OCI-LY3 (cell line): ENCODE measurements at regions not wholly inside any gene's neighbourhood (a gene's known extent, or its start where the extent isn't known, plus 50 kb on each side); places are given as distances from the start of the nearest gene placed in this dataset.

Experiments
- CTCF ChIP-seq: fragments of 200-600, 300-600 bp; sonication (generic); IDR thresholded peaks from 2 replicates; pipeline ENCODE4 v1.5.1; 2014; ENCODE audit warnings: antibody characterized with exemption, low read length, low read depth
- EZH2phosphoT487 ChIP-seq: fragments of 200-600 bp; shearing (Covaris generic); IDR thresholded peaks from 2 replicates; pipeline ENCODE4 v1.6.1; 2018; ENCODE audit warnings: antibody characterized with exemption, mixed run types, low read depth

GRCh38 chr6:22189946-22190345 lies 106.9 kb downstream of the PRL start:
- no peak for TF ChIP-seq CTCF
- no peak for TF ChIP-seq EZH2phosphoT487
